Renal cortex interstitium (tissue), 11 donors: ENCODE measurements at regions not wholly inside any gene's neighbourhood (a gene's known extent, or its start where the extent isn't known, plus 50 kb on each side); places are given as distances from the start of the nearest gene placed in this dataset.
"Not testable (repeated sequence)": the region's sequence is repeated elsewhere in the genome, so short reads cannot be mapped to it uniquely, and the experiment has no call there.

Experiments
- DNase-seq, 11 donors: peaks; one replicate each; pipeline ENCODE4 v3.0.0-alpha.2; 2013; ENCODE audit warnings: low read depth in 9 of 11, low spot score in 4 of 11; ENCODE audit errors: extremely low read depth in 1 of 11

DNA sequence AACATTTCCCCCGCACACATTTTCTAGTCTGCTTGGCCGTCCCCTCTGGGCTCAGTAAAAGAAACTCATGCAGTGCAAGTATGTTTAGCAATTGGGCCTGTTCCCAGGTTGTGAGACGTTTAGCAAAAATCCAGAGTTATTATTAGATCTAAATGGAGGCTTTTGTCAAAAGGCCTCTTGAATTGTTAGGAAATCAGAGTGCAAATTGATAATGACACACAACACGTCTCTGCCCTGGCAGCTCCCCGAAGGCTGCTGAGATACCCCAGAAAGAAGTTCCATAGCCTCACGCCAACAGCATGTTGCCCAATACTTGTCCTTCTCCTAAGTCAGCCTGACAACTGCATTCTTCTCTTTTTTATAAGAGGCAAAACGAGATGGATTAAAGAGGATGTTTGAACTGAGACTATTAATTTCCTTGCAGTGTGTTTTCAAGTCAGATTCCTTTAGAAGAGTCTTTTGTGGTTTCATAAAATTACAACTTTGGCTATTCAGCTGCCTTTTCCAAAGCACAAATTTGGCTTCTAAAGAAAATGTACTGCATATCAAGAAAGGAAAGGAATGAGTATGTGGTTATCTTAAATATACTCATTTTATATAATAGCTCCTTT, 202.2 kb downstream of the TRIB2 start:
- DNase-seq = no peak

DNA sequence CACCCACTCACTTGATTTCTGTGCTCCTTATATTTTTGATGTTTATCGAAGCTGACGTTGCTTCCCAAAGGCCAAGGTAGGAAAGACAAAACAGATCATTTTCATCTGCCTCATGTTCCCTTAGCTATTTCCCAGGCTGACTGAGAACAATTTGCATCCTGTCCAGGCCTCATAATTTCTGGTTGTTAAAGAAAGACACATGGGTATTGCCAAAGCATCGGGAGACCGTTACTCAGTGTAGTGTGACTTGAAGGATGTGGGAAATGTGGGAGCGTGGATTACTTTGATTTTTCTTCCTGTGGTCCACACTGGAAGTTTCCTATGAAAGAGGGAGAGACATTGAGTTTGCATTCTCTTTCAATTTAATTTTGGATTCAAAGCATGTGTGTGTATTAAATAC, 204.6 kb downstream of the TRIB2 start:
- DNase-seq = peak in 1 of 11 donors; percentile 14

DNA sequence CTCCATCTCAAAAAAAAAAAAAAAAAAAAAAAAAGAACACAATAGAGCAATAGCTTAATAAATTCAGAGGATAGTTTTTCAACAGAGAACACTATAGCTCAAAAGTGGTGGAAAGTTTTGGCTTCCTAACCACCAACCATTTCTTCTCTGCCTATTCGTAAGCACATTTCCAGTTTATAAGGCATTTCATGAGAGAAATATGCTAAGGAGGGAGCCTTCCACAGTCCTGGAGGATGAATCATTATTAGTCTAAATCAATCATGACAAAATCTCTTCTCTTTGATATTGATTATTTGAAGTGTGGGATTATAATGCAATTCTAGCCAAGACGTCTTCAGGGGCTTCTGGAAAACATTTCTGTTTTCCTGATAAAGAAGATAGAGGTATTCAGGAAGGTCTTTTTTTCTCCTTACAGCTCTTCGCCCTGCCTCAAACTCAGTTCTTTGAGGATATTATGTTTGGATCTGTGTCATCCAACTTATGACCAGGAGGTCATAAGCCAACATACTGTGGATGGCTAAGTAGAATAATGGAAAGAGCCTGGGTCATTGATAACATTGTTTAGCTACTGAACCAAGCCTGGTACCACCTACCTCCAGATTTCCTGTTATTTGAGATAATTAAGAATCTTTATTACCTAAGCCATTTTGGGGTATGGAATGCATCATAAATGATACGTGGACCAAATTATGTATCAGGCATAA, 207.3 kb downstream of the TRIB2 start:
- no peak for DNase-seq

- DNase-seq = not testable (repeated sequence)
These were observed 209.9 kb downstream of the TRIB2 start for GRCh38 chr2:12926641-12927040.

- no peak for DNase-seq
These were observed 211.6 kb downstream of the TRIB2 start for GRCh38 chr2:12928197-12928774.

- no peak for DNase-seq
These were observed 212.2 kb downstream of the TRIB2 start for GRCh38 chr2:12928775-12929401.

DNA sequence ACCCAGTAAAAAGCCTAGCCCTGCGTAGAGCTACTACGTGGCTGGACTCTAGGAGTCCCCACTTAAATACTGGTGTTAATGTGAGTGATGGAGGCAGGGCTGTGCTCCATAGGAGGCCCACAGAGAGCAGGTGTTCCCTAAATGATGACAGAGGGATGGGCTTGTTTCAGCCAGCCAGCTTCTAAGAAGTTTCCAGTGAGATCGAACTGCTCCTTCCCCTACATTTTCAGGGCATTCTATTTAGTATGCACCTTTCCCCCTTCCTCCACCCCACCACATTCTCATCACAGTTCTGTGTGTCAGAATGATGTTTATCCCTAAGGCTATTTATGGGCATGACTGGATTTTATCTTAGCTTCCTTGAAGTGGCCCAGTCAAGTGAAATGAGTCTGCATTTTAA, 213.0 kb downstream of the TRIB2 start:
- DNase-seq = no peak

DNA sequence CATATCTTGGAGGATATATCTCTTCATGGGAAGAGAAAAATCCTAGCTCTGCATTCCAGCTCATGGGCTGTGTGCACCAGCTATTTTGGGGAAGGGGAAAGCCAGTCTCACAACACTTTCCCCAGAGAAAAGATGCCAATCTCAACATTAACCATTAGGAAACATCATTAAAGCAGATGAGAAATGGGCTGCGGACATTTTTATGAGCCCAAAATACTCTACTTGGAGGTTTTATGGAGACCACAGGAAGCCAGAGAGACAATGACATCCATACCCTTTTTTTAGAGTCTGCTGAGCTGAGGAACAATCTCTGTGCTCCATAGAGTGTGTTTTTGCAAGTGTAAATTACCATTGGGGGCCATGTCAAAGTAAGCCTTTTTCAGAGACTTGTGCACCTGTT, 213.7 kb downstream of the TRIB2 start:
- peak in 3 of 11 donors; percentile 31 to 34 (median 33) for DNase-seq

- DNase-seq = no peak
These were observed 214.6 kb downstream of the TRIB2 start for GRCh38 chr2:12931186-12931844.

DNA sequence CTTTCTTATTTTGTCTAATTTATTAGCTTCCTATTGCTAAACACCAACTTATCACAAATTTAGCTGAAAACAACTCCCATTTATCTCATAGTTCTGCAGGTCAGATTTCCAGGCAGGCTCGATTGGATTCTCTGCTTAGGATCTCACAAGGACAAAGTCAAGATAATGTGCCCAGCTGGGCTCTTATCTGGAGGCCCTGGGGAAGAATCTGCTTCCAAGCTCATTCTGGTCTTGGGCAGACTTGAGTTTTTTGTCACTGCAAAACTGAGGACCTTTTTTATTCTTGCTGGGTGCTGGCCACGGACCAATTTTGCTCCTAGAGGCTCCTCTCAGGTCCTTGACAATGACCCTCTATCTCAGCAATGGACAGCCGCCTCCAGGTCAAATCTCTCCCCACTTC, 215.5 kb downstream of the TRIB2 start:
- DNase-seq = no peak

DNA sequence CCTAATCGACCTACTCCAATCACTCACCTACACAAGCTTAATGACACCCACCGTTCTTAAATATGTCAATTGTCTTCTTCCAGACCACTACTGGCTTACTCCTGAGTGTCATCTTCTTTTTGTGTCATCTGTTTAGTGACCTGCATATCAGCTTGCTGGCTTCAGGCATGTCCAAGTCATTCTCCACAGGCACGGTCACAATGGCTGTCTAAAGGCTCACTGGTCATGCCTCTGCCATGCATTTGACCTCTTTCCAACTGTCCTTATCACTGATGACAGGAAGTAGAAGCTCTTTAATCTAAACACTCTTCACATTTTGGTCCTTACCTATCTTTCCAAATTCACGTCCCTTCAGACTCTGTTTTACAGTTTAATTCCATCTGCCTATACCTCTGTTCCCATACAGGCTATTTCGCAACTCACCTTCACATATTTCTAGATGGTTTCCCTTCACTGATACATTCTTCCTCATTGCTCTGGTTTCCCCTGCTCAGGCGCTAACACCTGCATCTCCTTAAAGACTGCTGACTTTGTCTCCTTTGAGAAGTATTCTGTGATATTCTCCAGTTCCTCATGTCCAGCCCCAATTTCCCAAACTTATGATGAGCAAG, 217.5 kb downstream of the TRIB2 start:
- DNase-seq = no peak

DNA sequence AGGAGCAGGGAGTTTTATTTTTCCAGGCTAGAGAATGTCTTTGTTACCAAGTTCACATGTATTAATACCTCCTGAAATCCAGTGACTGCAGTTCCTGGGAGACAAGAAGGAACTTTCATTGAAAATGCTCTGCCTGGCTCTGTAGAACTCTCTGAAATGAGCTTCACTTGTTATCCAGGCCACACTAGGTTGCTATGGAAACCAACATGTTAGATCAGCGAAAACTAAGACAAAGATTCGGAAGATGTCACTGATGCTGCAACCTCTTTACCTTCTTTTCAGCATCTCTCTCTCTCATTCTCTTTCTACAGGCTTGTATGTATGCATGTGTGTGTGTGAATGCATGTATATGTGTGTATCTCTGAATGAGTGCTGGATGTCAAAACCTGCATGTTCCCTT, 218.5 kb downstream of the TRIB2 start:
- no peak for DNase-seq

DNA sequence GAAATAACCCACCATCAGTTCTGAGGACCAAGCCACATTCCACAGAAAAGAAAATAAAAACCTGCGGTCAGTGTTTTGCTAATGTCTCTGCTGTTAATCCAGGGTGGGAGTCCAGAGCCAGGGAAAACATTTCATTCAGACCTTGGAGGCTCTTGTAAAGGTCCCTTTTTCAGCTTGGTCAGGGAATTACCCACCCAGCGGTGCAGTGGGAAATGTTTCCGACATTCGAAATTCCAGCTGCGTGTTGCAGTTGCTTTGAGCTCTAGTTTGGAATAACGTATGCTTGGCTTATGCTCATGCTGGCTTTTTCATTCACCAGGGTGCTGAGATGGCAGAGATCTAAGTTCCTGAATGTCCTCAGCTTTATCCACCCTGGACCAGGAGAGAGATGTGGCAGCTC, 219.1 kb downstream of the TRIB2 start:
- no peak for DNase-seq

- DNase-seq = no peak
These were observed 224.5 kb downstream of the TRIB2 start for GRCh38 chr2:12941203-12941602.

DNA sequence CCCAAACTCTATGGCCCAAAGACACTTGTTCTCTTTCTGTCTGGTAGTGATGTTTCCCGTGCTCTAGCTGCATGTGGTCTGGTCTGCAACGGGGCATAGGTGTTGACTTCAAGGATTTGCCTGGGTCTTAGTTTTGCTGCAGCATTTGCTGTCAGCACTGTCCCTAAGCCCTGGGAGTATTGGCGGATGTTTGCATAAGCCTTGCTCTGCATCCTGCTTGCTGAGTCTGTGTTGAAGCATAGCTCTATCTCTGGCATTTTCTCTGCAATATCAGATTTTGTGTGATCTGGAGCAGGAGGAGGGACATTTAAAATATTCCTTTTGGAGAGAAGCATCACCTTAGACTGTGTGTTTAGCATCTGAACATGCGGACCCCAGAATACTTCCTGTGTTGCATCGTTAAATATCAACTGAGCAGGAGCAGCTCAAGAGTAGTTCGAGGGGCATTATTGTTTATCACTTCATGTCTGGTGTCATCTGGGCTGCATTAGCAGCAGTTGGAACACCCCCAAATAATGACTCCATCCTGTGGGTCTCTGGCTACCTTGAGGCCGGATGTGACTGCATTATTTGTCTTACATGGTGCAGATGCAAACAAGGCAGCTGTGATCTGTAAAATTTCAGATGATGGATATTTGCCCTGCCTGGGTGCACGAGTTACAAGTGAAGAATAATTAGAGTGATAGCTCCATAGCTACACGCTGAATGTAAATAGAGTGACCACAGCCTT, 231.7 kb downstream of the TRIB2 start:
- no peak for DNase-seq

GRCh38 chr2:12948961-12949353, 232.2 kb downstream of the TRIB2 start:
- DNase-seq = no peak

DNA sequence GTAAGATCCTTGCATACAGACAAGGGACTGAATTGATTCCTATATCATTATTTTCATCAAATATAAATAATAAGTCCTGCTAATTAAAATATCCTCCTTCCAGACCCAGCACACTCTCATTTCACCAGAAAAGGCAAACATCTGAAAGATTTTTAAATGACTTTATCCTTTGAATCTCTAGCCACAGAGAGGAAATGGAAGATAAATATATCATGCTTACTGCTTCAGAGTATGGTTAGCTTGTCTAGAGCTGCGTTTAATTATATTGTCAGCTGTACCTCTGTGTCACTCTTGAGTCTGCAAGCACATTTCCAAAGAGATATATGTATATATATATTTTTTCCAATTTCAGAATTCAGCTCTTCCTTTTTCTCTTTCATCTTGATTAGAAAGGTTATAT, 232.7 kb downstream of the TRIB2 start:
- DNase-seq = no peak

DNA sequence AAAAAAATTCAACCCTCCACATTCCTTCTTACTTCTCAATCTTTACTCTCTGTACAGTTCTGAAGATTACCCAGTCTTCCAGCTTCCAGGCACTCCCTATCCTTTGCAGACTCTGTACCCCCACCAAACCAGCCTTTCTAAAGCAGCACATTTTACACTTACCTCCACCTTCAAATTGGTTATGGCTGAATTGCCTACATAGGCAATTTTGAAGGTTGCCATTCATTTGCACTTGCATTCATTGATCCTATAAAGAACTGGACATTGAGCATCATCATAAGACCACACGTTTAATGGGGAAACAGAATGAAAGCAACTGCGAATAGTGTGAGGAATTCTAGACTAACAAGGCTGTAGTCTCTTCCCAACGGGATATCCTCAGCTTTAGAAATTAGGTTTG, 233.4 kb downstream of the TRIB2 start:
- no peak for DNase-seq
